ENCODE measurements at regions not wholly inside any gene's neighbourhood (a gene's known extent, or its start where the extent isn't known, plus 50 kb on each side); places are given as distances from the start of the nearest gene placed in this dataset.

GRCh38 chr4:32477518-32477917 is 1757.3 kb downstream of the PCDH7 start:
- TF ChIP-seq CTCF (IDR thresholded peaks at IDR 0.05; ENCODE audit: low read length) = no peak
- TF ChIP-seq EZH2 (IDR thresholded peaks at IDR 0.05; ENCODE audit: borderline replicate concordance, low read length) = no peak

All from OCI-LY1 (cell line).